Mesothelial cell of epicardium (in vitro differentiated cells): ENCODE measurements at regions not wholly inside any gene's neighbourhood (a gene's known extent, or its start where the extent isn't known, plus 50 kb on each side); places are given as distances from the start of the nearest gene placed in this dataset.
A peak's percentile ranks its signal among the peaks of the same experiment; 100 is the strongest.

Source experiments
- DNase-seq, 2 experiments: peaks; one replicate each; pipeline ENCODE4 v3.0.0; 2021; ENCODE audit warnings: low spot score in 2 of 2; ENCODE audit not compliant: unreplicated experiment in 2 of 2
- H3K27ac Mint-ChIP-seq: 2 replicates; pipeline ENCODE4 v1.8.0; 2021; ENCODE audit warnings: mixed read lengths
- H3K27me3 Mint-ChIP-seq: 2 replicates; pipeline ENCODE4 v1.8.0; 2021; ENCODE audit warnings: low read depth, mixed read lengths
- H3K36me3 Mint-ChIP-seq: 2 replicates; pipeline ENCODE4 v1.8.0; 2021; ENCODE audit warnings: mixed read lengths
- H3K4me1 Mint-ChIP-seq: 2 replicates; pipeline ENCODE4 v1.8.0; 2021; ENCODE audit warnings: mixed read lengths
- H3K4me3 Mint-ChIP-seq: 2 replicates; pipeline ENCODE4 v1.8.0; 2021; ENCODE audit warnings: mild to moderate bottlenecking, moderate library complexity, mixed read lengths
- H3K9me3 Mint-ChIP-seq: 2 replicates; pipeline ENCODE4 v1.8.0; 2021; ENCODE audit warnings: mixed read lengths
- TF ChIP-seq, protein P1 (sequence below): fragments of 200-600 bp; sonication (generic); IDR thresholded peaks from one replicate; pipeline ENCODE4 v1.5.0; 2021; ENCODE audit warnings: antibody characterized with exemption; ENCODE audit not compliant: unreplicated experiment

DNA sequence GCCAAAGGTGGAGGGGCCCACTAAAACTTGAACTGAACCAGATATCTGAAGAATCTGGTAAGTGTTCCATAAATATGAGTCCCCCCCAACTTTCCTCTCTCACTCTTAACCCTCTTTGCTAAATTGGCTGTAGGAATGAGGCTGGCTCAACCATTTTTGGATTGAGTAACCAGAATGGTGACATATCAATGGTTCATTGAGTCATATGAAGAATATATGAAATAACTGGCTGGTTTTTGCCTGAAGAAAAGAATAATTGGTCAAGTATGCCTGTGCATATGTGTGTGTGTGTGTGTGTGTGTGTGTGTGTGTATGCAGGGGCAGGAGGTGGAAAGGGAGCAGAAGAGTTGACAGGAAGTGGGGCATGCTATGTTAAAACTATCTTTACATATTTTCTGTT lies 472.9 kb upstream of the THBS1 start:
- no peak overlapping the region for H3K4me3 Mint-ChIP-seq
- H3K36me3 Mint-ChIP-seq, result no peaks in the 10 kb centered on the region
- DNase-seq, result no peak
- H3K27ac Mint-ChIP-seq, result peak overlapping the region; percentile 35
- peaks cover 13% of the 10 kb centered on the region for H3K9me3 Mint-ChIP-seq
- peaks cover 20% of the 10 kb centered on the region for H3K4me1 Mint-ChIP-seq
- TF ChIP-seq, protein P1, sequence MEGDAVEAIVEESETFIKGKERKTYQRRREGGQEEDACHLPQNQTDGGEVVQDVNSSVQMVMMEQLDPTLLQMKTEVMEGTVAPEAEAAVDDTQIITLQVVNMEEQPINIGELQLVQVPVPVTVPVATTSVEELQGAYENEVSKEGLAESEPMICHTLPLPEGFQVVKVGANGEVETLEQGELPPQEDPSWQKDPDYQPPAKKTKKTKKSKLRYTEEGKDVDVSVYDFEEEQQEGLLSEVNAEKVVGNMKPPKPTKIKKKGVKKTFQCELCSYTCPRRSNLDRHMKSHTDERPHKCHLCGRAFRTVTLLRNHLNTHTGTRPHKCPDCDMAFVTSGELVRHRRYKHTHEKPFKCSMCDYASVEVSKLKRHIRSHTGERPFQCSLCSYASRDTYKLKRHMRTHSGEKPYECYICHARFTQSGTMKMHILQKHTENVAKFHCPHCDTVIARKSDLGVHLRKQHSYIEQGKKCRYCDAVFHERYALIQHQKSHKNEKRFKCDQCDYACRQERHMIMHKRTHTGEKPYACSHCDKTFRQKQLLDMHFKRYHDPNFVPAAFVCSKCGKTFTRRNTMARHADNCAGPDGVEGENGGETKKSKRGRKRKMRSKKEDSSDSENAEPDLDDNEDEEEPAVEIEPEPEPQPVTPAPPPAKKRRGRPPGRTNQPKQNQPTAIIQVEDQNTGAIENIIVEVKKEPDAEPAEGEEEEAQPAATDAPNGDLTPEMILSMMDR, result no peak
- no peaks in the 10 kb centered on the region for H3K27me3 Mint-ChIP-seq

DNA sequence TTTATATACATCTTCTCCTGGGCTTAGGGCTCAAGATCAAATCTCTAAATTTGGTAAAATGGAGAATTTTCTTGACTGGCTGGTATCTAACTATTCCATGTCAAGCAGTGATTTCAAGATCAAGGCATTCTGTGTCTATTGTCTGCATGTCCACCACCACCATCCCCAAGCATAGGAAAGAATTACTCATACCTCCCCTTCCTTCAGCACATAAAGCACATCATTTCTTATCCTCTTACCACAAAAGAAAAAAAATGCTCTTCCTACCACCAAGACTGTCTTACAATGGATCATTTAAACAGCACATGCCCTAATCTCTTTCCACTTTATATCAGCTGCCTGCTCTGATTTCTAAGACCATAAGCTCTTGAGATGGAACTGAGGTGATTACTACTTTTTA lies 470.5 kb upstream of the THBS1 start:
- H3K4me3 Mint-ChIP-seq, result no peak overlapping the region

GRCh38 chr15:39110746-39111145 lies 470.1 kb upstream of the THBS1 start:
- Mint-ChIP-seq H3K36me3 (no peaks in the 10 kb centered on the region), H3K9me3 (peaks cover 4% of the 10 kb centered on the region), H3K4me3 (no peak overlapping the region), H3K27ac (no peak overlapping the region), H3K27me3 (no peaks in the 10 kb centered on the region), H3K4me1 (peaks cover 18% of the 10 kb centered on the region)
- DNase-seq, result no peak
- TF ChIP-seq, protein P1, result no peak

More for the DNA sequence above, 470.5 kb upstream of the THBS1 start:
- TF ChIP-seq, protein P1, result no peak
- H3K36me3 Mint-ChIP-seq, result no peaks in the 10 kb centered on the region
- peaks cover 18% of the 10 kb centered on the region for H3K4me1 Mint-ChIP-seq
- H3K9me3 Mint-ChIP-seq, result peaks cover 6% of the 10 kb centered on the region
- no peak for DNase-seq
- H3K27me3 Mint-ChIP-seq, result no peaks in the 10 kb centered on the region
- no peak overlapping the region for H3K27ac Mint-ChIP-seq

DNA sequence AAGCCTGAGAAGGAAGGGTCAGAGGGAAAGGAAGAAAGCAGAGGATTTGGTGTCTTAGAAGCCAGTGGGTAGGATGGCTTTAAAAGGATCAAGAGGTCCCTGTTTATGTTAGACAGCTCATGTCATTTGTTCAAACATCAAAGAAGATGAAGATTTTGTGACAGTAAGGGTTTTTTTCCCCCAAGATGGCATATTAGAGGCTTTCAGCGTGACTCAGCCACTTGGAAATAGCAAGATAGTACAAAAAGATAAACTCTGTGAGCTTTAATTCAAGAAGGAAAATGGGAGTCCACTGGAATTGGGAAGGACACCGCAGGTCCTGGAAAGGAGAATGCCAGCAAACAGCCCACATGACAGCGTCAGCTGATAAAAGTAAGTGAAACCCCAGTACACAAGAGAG lies 467.1 kb upstream of the THBS1 start:
- Mint-ChIP-seq H3K9me3 (peaks cover 24% of the 10 kb centered on the region), H3K36me3 (peaks cover 3% of the 10 kb centered on the region), H3K27ac (no peak overlapping the region), H3K4me1 (peaks cover 3% of the 10 kb centered on the region), H3K27me3 (no peaks in the 10 kb centered on the region), H3K4me3 (no peak overlapping the region)
- TF ChIP-seq, protein P1, result no peak
- no peak for DNase-seq

DNA sequence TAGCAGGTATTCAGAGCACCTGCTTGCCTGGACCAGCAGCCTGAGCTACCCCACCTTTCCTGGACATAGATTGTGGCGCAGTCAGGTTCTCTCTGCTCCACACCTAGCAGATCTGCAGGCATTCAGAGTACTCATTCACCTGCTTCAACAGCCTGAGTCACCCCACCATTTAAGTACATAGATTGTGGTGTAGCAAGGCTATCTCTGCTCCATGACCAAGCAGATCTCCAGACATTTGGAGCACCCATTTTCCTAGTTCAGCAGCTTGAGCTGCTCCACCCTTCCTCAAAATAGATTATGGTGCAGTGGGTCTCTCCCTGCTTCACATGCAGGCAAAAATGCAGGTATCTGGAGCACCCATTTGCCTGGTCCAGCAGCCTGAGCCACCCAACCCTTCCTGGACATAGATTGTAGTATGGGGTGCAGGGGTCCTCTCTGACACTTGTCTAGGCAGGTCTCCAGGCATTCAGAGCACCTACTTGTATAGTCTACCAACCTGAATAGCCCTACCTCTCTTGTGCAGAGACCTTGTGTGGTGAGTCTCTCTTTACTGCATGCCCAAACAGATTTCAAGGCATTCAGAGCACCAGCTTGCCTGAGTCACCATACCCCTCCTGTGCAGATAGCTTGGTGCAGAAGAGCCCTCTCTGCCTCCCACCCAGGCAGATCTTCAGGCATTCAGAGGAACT lies 466.0 kb upstream of the THBS1 start:
- Mint-ChIP-seq H3K27me3 (no peaks in the 10 kb centered on the region), H3K36me3 (peaks cover 3% of the 10 kb centered on the region), H3K27ac (no peak overlapping the region), H3K4me1 (no peaks in the 10 kb centered on the region), H3K4me3 (no peak overlapping the region), H3K9me3 (peaks cover 27% of the 10 kb centered on the region)
- no peak for DNase-seq
- TF ChIP-seq, protein P1, result no peak
